Spinal cord (tissue), 9 donors: ENCODE measurements at regions not wholly inside any gene's neighbourhood (a gene's known extent, or its start where the extent isn't known, plus 50 kb on each side); places are given as distances from the start of the nearest gene placed in this dataset.
"Not testable (repeated sequence)": the region's sequence is repeated elsewhere in the genome, so short reads cannot be mapped to it uniquely, and the experiment has no call there.

Experiments
- DNase-seq, 6 donors: peaks; one replicate each; pipeline versions ENCODE4 v3.0.0 to v3.0.0-alpha.2; 2013 to 2015; ENCODE audit warnings: low spot score in 6 of 6, low read depth in 4 of 6
- H3K27ac ChIP-seq: one replicate; pipeline ENCODE4 v1.5.1; 2013; ENCODE audit warnings: low read depth, low read length, control low read depth
- H3K27me3 ChIP-seq: one replicate; pipeline ENCODE4 v1.6.1; 2013; ENCODE audit warnings: low read length; ENCODE audit not compliant: control insufficient read depth, insufficient read depth
- H3K36me3 ChIP-seq: one replicate; pipeline ENCODE4 v1.6.1; 2013; ENCODE audit warnings: low read length; ENCODE audit not compliant: control insufficient read depth, insufficient read depth
- H3K4me1 ChIP-seq: one replicate; pipeline ENCODE4 v1.6.1; 2013; ENCODE audit warnings: low read length; ENCODE audit not compliant: control insufficient read depth, insufficient read depth
- H3K4me3 ChIP-seq: one replicate; pipeline ENCODE4 v1.5.1; 2013; ENCODE audit warnings: low read depth, low read length, control low read depth
- H3K9me3 ChIP-seq: one replicate; pipeline ENCODE4 v1.6.1; 2013; ENCODE audit warnings: low read length; ENCODE audit not compliant: control insufficient read depth, insufficient read depth
- WGBS: methylation state at CpG from one replicate; pipeline ENCODE4 v1.1.5; 2013; ENCODE audit warnings: missing lambda C conversion rate; ENCODE audit not compliant: insufficient coverage; 5-methylcytosine and 5-hydroxymethylcytosine counted together
- donor health status: healthy.

GRCh38 chr6:23533944-23534343 is 592.1 kb upstream of the NRSN1 start:
- H3K4me1 ChIP-seq: no peaks in the 10 kb centered on the region
- peak in 3 of 6 donors; percentile 25 to 55 (median 52) for DNase-seq
- 58% methylated on average over 5 of the region's 7 CpGs for WGBS
- H3K9me3 ChIP-seq: no peaks in the 10 kb centered on the region
- H3K36me3 ChIP-seq: no peaks in the 10 kb centered on the region
- H3K4me3 ChIP-seq: no peak overlapping the region
- H3K27me3 ChIP-seq: no peaks in the 10 kb centered on the region
- H3K27ac ChIP-seq: no peak overlapping the region

GRCh38 chr6:23534351-23534750 is 591.7 kb upstream of the NRSN1 start:
- no peaks in the 10 kb centered on the region for H3K36me3 ChIP-seq
- no peak overlapping the region for H3K4me3 ChIP-seq
- no peaks in the 10 kb centered on the region for H3K9me3 ChIP-seq
- peak in 1 of 6 donors; percentile 27 for DNase-seq
- no CpG with 5 or more reads among the region's 2 CpGs for WGBS
- H3K27ac ChIP-seq: no peak overlapping the region
- H3K27me3 ChIP-seq: no peaks in the 10 kb centered on the region
- no peaks in the 10 kb centered on the region for H3K4me1 ChIP-seq

- Histone ChIP-seq H3K27ac (no peak overlapping the region), H3K36me3 (no peaks in the 10 kb centered on the region), H3K27me3 (no peaks in the 10 kb centered on the region), H3K9me3 (no peaks in the 10 kb centered on the region), H3K4me3 (no peak overlapping the region), H3K4me1 (no peaks in the 10 kb centered on the region)
- DNase-seq: peak in 2 of 6 donors; percentile 23 to 28
- no CpG with 5 or more reads among the region's 2 CpGs for WGBS
Measured at GRCh38 chr6:23535101-23535500, 590.9 kb upstream of the NRSN1 start.

GRCh38 chr6:23537828-23538227 is 588.2 kb upstream of the NRSN1 start:
- Histone ChIP-seq H3K27ac (no peak overlapping the region), H3K4me1 (no peaks in the 10 kb centered on the region), H3K27me3 (no peaks in the 10 kb centered on the region), H3K4me3 (no peak overlapping the region), H3K9me3 (no peaks in the 10 kb centered on the region), H3K36me3 (no peaks in the 10 kb centered on the region)
- no peak for DNase-seq

DNA sequence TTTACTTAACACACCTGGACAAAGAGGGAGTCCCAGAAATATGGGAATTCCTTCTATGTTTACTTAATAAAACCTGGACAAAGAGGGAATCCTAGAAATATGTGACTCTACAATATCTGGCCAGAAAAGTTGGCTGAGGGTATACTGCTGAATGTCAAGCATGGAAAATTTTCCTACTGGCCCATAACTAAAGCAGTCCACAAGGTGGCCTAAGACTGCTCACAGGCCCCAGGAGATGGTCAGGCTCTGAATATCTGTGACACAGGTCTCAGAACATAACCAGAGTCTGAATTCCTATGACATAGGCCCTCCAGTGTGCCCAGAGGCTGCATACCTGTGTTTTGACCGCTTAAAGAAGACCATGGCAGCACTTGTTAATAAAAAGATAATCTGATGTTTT is 578.2 kb upstream of the NRSN1 start:
- no peak for DNase-seq
- Histone ChIP-seq H3K36me3 (no peaks in the 10 kb centered on the region), H3K9me3 (no peaks in the 10 kb centered on the region), H3K27me3 (no peaks in the 10 kb centered on the region), H3K4me1 (no peaks in the 10 kb centered on the region), H3K27ac (no peak overlapping the region), H3K4me3 (no peak overlapping the region)
- WGBS: no CpG with 5 or more reads among the region's 1 CpG

- DNase-seq, H3K27ac ChIP-seq, H3K27me3 ChIP-seq, H3K4me3 ChIP-seq, H3K9me3 ChIP-seq, H3K36me3 ChIP-seq, H3K4me1 ChIP-seq: not testable (repeated sequence)
- WGBS: 93% methylated on average over 1 of the region's 1 CpG
Measured at GRCh38 chr6:23554953-23555352, 571.1 kb upstream of the NRSN1 start.

DNA sequence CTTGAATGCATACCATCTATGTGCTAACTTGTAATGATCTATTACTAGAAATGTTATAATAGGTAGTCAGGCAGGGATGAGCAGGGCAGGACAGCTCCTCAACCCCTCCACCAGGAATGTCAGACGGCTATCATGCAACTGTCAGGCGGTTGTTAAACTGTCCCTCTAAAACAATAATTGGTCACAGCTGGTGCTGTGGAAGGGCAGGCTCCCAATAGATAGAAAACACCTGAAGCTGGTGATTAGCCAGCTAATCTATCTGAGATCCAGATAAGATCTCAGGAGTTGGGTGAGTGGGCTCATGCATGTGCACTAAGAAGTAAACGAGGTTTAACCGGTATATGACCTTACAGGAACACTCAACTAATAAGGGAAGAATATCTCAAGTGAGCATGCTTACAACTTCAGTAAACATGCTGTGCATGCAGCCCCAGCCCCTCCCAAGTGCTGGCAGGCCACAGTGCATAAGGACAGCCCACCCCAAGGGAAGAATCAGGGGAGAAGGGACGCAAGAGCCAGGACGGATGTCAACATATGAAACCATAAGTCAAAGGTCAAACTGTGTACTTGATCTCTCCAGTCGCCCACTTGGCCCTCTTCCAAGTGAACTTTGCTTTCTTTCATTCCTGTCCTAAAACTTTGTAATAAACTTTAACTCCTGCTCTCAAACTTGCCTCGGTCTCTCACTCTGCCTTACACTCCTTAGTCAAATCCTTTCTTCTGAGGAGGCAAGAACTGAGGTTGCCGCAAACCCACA is 566.2 kb upstream of the NRSN1 start:
- no peak for DNase-seq
- Histone ChIP-seq H3K4me3 (no peak overlapping the region), H3K27me3 (no peaks in the 10 kb centered on the region), H3K9me3 (peaks cover 4% of the 10 kb centered on the region), H3K4me1 (no peaks in the 10 kb centered on the region), H3K36me3 (no peaks in the 10 kb centered on the region), H3K27ac (no peak overlapping the region)
- WGBS: 86% methylated on average over 3 of the region's 9 CpGs

DNA sequence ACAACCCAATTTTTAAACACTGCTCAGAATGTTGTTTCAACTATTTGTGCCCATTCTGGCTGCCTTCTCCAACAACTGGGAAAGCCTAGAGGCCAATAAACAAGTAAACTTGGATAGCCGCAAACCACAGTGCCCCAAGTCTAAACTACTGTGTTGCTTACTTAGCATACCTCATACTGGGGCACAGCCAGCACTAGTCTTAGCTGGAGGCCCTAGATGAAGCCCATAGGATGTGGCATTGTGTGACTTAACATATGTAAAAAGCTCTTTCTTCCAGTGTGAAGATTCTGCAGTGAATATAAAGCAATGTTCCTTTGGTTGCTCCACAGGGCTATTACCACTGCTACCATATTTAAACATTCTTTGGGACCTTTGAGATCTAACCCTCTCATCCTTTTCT is 564.3 kb upstream of the NRSN1 start:
- WGBS: 100% methylated on average over 1 of the region's 1 CpG
- no peak overlapping the region for H3K4me3 ChIP-seq

GRCh38 chr6:23562554-23562953 is 563.5 kb upstream of the NRSN1 start:
- H3K36me3 ChIP-seq: no peaks in the 10 kb centered on the region
- H3K27ac ChIP-seq: no peak overlapping the region
- no peak for DNase-seq
- 100% methylated on average over 2 of the region's 3 CpGs for WGBS
- H3K9me3 ChIP-seq: peaks cover 4% of the 10 kb centered on the region
- H3K27me3 ChIP-seq: no peaks in the 10 kb centered on the region
- H3K4me1 ChIP-seq: no peaks in the 10 kb centered on the region
- no peak overlapping the region for H3K4me3 ChIP-seq

More for the DNA sequence above, 564.3 kb upstream of the NRSN1 start:
- no peak for DNase-seq
- Histone ChIP-seq H3K4me1 (no peaks in the 10 kb centered on the region), H3K27me3 (no peaks in the 10 kb centered on the region), H3K9me3 (peaks cover 4% of the 10 kb centered on the region), H3K36me3 (no peaks in the 10 kb centered on the region), H3K27ac (no peak overlapping the region)

DNA sequence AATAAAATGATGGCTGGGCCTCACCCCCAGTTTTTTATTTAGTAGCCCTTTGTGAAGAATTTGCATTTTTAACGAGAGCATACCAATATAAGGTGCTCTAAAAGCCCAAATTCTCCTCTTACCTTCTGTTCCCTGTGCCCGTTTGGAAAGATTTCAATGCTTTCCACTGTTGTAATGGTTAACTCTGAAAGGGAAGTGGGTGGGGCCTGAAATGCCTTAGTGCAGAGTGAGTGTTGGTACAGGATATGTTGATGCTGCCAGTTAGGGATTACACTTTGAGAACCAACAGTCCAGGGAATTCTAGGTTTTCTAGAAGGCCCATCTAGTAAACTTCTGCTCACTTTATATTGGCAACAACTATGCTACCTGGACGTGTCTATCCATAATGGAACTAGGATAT is 562.7 kb upstream of the NRSN1 start:
- Histone ChIP-seq H3K36me3 (no peaks in the 10 kb centered on the region), H3K27ac (no peak overlapping the region), H3K9me3 (peaks cover 4% of the 10 kb centered on the region), H3K27me3 (no peaks in the 10 kb centered on the region), H3K4me1 (no peaks in the 10 kb centered on the region), H3K4me3 (no peak overlapping the region)
- no peak for DNase-seq
- WGBS: no CpG with 5 or more reads among the region's 3 CpGs
